HG03108 (cell line): ENCODE measurements at regions not wholly inside any gene's neighbourhood (a gene's known extent, or its start where the extent isn't known, plus 50 kb on each side); places are given as distances from the start of the nearest gene placed in this dataset.
A peak's percentile ranks its signal among the peaks of the same experiment; 100 is the strongest.

Experiments
- ATAC-seq: cut with Tn5 transposase; IDR thresholded peaks from one replicate; pipeline ENCODE4 v1.9.1; 2021; ENCODE audit warnings: moderate library complexity; ENCODE audit not compliant: unreplicated experiment

- no peak for ATAC-seq
Observed at GRCh38 chr9:19732441-19732951, 56.3 kb downstream of the SLC24A2 start.

DNA sequence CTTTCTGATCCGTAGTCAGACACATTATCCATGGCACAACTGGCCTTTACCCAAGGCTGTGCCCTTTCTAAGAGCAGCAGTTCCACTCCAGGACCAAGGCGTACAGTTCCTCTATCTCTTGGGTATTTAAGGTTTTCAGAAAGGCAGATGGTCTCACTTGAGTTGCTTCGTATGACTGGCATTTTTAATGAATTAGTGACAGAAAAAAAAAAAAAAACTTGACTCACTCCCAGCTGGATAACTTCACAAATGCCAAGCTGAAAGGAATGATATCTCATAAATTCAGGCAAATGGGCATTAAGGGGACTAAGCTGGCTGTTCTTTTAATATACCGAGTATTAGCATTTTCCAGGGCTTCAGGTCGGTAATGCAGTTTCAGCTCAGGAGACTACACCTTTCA lies 60.7 kb downstream of the SLC24A2 start:
- no peak for ATAC-seq

- no peak for ATAC-seq
Observed at GRCh38 chr9:19725970-19726369, 62.9 kb downstream of the SLC24A2 start.

DNA sequence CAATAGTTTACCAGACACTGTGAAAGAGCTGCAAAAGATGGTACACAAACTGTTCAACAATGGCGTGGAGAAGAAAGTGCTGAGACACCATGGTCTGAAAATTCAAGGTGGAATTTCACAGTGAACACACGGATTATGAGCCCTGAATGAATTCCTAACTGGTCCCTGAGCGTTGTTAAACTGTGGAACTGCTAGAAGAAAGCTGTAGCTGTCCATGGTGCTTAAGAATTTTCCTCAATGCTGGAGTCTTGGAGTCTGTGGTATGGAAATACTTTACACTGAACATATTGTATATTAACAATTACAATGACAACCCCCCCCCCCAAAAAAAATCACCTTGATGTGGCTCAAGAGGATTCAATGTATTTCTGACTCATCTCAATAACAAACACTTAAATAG lies 68.5 kb downstream of the SLC24A2 start:
- no peak for ATAC-seq

- ATAC-seq: no peak
Observed at GRCh38 chr9:19703702-19704101, 85.1 kb downstream of the SLC24A2 start.

DNA sequence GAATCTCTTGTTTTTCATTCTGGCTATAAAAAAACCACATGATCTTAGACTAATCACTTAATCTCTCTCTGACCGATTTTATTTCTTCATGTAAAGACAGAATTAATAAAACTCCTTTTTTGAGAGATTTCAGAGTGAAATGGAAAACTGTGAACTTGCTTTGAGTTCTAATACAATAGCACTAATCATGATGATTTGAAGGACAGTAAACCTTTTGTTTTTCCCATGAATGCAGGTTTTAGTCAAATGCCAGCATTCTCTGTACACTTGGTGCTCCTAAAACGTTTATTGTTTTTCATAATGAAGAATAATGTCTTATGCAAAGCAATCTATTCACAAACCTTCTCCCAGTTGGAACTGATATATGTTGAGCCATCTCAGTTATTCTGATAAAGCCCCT lies 86.8 kb downstream of the SLC24A2 start:
- ATAC-seq: no peak

- ATAC-seq: no peak
Observed at GRCh38 chr9:19701274-19701673, 87.6 kb downstream of the SLC24A2 start.

- no peak for ATAC-seq
Observed at GRCh38 chr9:19700699-19701098, 88.1 kb downstream of the SLC24A2 start.

- no peak for ATAC-seq
Observed at GRCh38 chr9:19699756-19700155, 89.1 kb downstream of the SLC24A2 start.

DNA sequence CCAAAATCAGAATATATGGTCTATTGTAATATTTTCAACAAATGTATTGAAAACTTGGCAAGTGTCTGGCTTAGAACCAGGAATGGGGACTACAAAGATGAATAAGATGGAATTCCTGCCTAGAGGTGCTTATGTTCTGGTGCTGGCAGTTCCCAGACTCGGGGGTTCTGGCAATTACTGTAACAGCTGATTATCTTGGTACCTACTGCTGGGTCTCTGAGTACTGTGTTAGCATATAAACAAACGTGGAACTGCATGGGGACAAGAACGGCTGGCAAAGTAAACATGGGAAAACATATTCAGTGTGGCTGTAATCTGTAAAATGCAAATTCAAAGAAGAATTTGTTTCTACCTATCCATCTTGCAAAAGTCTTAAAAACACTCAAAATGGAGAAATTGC lies 89.9 kb downstream of the SLC24A2 start:
- no peak for ATAC-seq

GRCh38 chr9:19694601-19695000 lies 94.2 kb downstream of the SLC24A2 start:
- no peak for ATAC-seq

GRCh38 chr9:19690128-19690527 lies 98.7 kb downstream of the SLC24A2 start:
- ATAC-seq: no peak

DNA sequence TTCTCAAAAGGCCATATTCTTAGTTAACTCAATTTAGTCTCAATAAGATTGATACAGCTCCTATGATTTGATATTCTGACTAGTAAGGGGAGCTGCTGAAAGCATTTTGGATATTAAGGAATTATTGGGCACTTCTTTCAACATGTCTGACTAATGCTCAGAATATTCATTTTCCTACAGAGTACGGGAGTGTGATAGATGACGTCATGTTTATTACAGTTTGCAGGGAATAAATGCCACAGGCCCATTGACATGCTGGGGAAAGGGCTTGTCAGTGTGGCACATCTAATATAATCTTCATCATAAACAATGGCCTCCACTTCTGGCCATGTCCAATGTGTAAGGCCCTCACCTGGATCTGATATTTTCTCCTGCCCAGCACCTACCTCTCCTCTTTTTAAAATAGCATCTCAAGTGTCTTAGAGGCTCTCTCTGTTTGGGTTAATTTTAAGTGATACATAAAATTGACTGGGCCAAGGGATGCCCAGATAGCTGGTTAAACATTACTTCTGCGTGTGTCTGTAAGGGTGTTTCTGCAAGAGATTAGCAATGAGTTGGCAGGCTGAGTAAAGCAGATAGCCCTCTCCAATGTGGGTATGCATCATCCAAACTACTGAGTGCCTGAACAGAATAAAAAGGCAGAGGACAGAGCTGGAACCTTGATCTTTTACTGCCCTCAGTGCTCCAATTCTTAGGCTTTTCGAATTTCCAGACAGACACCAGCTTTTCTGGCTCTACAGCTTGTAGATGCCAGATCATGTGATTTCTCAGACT lies 99.3 kb downstream of the SLC24A2 start:
- ATAC-seq: no peak

- no peak for ATAC-seq
Observed at GRCh38 chr9:19683715-19684114, 105.1 kb downstream of the SLC24A2 start.

- ATAC-seq: no peak
Observed at GRCh38 chr9:19682397-19682796, 106.4 kb downstream of the SLC24A2 start.

DNA sequence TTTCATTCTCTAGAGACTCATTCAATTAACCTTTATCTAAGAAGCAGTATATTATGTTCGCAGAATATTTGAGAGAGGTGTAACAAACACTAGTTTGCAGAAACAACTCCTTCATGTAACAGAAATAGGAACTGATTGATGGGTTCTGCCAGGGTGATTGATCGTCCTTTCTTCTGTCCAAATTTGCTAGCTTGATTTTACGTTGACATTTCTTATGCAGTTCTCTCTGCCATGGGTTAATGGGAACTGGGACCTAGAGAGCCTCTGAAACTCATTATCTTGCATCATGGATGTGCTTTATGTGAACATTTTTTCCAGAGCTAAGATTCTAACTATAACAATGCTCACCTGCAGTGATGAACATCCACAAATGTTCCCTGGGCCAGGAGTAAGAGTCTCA lies 107.0 kb downstream of the SLC24A2 start:
- ATAC-seq: no peak

DNA sequence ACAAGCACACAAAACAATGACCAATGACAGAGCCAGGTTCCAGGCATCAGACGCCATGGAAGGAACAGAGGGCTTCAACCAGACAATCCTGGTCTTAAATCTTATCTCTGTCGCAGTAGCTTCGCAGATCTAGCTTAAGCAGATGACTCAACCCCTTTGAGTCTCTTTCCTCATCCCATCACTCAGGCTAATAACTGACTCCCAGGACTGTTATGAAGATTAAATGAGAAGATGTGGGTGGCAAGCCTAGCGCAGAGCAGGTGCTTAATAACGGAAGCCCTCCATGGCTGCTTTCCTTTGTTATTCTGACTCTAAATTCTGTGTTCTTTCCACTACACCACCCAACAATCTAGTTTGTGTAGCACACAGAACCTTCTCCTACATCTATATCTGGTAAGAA lies 110.9 kb downstream of the SLC24A2 start:
- no peak for ATAC-seq

- no peak for ATAC-seq
Observed at GRCh38 chr9:19675492-19675891, 113.3 kb downstream of the SLC24A2 start.

GRCh38 chr9:19666575-19666974 lies 122.3 kb downstream of the SLC24A2 start:
- no peak for ATAC-seq

DNA sequence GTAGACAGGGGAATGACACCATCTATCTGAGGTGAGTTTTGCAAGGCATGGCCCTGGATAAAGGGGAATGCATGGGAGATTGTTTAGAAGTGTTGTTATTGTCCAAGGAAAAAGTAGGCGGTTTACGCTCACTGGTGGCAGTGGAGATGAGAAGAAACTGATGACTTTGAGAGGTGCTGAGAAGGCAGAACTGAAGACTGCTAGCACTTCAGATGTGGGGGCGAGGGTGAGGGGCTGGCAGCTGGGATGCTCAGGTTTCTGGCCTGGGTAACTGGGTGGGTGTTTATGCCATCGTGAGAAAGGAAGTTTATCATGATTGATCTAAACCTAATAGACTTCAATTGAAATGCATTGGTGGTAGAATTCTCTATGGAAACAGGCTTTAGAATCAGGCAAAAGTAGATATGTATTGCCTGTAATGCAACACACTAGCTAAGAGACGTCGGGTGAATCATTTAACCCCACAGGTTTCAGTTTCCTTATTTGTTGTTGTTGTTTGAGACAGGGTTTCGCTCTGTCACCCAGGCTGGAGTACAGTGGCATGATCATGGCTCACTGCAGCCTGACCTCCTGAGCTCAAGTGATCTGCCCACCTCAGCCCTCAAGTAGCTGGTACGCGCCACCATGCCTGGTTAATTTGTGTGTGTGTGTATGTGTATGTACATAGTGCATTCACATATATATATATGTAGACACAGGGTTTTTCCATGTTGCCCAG lies 123.5 kb downstream of the SLC24A2 start:
- peak; percentile 99 for ATAC-seq

GRCh38 chr9:19663570-19663969 lies 125.3 kb downstream of the SLC24A2 start:
- no peak for ATAC-seq

DNA sequence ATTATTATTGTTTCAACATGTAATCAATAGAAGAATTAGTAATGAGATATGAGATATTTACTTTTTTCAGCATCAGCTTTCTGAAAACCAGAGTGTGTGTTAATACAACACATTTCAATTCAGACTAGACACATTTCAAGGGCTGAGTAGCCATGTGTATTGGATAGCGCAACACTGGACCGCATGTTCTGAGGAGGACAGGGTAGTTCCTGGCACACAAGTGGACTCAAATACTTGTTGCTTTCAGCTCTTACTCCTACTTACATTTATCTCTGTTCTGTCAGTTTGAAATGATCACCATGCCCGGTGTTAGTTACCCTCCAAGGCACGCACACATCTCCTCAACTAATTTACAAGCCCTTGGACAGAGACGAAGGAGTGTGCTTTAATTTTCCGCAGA lies 126.6 kb downstream of the SLC24A2 start:
- ATAC-seq: no peak
